ENCODE measurements at regions not wholly inside any gene's neighbourhood (a gene's known extent, or its start where the extent isn't known, plus 50 kb on each side); places are given as distances from the start of the nearest gene placed in this dataset.

DNA sequence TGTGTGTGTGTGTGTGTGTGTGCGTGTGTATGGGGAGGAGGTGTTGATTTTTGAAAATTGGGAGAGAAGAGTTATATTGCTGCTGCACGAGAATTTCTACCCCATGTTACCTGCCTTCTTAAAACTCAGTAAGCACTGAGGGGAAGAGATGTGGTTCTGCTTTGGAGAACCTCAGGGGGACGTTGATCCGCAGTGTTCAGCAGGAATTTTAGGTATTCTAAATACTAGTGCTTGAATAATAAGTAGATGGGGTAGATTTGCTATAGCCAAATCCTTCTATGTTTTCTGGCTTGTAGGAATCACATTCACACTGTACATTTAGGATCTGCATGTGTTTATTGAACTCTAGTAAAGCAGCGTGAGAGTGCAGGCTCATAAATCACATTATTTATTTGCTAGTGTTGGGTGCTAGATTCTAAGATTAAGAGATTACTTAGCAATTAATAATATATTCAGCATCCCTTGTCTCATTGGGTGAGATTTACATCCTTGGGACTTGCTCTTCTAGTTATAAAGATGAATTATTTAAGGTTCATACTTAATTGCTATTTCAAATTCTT, 268.1 kb downstream of the MFSD1 start:
- no peak for ATAC-seq
- no peak for TF ChIP-seq BACH2 (CRISPR knock-in tag; IDR thresholded peaks at IDR 0.05; ENCODE audit: borderline replicate concordance)
- no peak for TF ChIP-seq ARNTL (CRISPR knock-in tag; IDR thresholded peaks at IDR 0.05; ENCODE audit: borderline replicate concordance, low read depth)
- TF ChIP-seq ESRRG (CRISPR knock-in tag; IDR thresholded peaks at IDR 0.05), result no peak
- TF ChIP-seq, protein P1, sequence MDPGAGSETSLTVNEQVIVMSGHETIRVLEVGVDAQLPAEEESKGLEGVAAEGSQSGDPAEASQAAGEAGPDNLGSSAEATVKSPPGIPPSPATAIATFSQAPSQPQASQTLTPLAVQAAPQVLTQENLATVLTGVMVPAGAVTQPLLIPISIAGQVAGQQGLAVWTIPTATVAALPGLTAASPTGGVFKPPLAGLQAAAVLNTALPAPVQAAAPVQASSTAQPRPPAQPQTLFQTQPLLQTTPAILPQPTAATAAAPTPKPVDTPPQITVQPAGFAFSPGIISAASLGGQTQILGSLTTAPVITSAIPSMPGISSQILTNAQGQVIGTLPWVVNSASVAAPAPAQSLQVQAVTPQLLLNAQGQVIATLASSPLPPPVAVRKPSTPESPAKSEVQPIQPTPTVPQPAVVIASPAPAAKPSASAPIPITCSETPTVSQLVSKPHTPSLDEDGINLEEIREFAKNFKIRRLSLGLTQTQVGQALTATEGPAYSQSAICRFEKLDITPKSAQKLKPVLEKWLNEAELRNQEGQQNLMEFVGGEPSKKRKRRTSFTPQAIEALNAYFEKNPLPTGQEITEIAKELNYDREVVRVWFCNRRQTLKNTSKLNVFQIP (CRISPR knock-in tag; IDR thresholded peaks at IDR 0.05; ENCODE audit: borderline replicate concordance, low read depth), result no peak
- no peak for TF ChIP-seq TCF4 (CRISPR knock-in tag; IDR thresholded peaks at IDR 0.05; ENCODE audit: borderline replicate concordance)
- no peak for TF ChIP-seq GLIS3 (CRISPR knock-in tag; IDR thresholded peaks at IDR 0.05)
- no peak for TF ChIP-seq RARB (CRISPR knock-in tag; IDR thresholded peaks at IDR 0.05)
- TF ChIP-seq TOX (CRISPR knock-in tag; IDR thresholded peaks at IDR 0.05; ENCODE audit: borderline replicate concordance), result no peak
- TF ChIP-seq CSDC2 (CRISPR knock-in tag; IDR thresholded peaks at IDR 0.05), result no peak
- no peak for TF ChIP-seq SNAI2 (CRISPR knock-in tag; IDR thresholded peaks at IDR 0.05)
- TF ChIP-seq, protein P2, sequence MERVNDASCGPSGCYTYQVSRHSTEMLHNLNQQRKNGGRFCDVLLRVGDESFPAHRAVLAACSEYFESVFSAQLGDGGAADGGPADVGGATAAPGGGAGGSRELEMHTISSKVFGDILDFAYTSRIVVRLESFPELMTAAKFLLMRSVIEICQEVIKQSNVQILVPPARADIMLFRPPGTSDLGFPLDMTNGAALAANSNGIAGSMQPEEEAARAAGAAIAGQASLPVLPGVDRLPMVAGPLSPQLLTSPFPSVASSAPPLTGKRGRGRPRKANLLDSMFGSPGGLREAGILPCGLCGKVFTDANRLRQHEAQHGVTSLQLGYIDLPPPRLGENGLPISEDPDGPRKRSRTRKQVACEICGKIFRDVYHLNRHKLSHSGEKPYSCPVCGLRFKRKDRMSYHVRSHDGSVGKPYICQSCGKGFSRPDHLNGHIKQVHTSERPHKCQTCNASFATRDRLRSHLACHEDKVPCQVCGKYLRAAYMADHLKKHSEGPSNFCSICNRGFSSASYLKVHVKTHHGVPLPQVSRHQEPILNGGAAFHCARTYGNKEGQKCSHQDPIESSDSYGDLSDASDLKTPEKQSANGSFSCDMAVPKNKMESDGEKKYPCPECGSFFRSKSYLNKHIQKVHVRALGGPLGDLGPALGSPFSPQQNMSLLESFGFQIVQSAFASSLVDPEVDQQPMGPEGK (CRISPR knock-in tag; IDR thresholded peaks at IDR 0.05; ENCODE audit: borderline replicate concordance), result no peak
- no peak for TF ChIP-seq ZFP3 (CRISPR knock-in tag; IDR thresholded peaks at IDR 0.05)
- no peak for TF ChIP-seq PPARA (CRISPR knock-in tag; IDR thresholded peaks at IDR 0.05; ENCODE audit: borderline replicate concordance)
- TF ChIP-seq, protein P3, sequence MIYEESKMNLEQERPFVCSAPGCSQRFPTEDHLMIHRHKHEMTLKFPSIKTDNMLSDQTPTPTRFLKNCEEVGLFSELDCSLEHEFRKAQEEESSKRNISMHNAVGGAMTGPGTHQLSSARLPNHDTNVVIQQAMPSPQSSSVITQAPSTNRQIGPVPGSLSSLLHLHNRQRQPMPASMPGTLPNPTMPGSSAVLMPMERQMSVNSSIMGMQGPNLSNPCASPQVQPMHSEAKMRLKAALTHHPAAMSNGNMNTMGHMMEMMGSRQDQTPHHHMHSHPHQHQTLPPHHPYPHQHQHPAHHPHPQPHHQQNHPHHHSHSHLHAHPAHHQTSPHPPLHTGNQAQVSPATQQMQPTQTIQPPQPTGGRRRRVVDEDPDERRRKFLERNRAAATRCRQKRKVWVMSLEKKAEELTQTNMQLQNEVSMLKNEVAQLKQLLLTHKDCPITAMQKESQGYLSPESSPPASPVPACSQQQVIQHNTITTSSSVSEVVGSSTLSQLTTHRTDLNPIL (CRISPR knock-in tag; IDR thresholded peaks at IDR 0.05; ENCODE audit: low read depth), result no peak
- TF ChIP-seq, protein P4, sequence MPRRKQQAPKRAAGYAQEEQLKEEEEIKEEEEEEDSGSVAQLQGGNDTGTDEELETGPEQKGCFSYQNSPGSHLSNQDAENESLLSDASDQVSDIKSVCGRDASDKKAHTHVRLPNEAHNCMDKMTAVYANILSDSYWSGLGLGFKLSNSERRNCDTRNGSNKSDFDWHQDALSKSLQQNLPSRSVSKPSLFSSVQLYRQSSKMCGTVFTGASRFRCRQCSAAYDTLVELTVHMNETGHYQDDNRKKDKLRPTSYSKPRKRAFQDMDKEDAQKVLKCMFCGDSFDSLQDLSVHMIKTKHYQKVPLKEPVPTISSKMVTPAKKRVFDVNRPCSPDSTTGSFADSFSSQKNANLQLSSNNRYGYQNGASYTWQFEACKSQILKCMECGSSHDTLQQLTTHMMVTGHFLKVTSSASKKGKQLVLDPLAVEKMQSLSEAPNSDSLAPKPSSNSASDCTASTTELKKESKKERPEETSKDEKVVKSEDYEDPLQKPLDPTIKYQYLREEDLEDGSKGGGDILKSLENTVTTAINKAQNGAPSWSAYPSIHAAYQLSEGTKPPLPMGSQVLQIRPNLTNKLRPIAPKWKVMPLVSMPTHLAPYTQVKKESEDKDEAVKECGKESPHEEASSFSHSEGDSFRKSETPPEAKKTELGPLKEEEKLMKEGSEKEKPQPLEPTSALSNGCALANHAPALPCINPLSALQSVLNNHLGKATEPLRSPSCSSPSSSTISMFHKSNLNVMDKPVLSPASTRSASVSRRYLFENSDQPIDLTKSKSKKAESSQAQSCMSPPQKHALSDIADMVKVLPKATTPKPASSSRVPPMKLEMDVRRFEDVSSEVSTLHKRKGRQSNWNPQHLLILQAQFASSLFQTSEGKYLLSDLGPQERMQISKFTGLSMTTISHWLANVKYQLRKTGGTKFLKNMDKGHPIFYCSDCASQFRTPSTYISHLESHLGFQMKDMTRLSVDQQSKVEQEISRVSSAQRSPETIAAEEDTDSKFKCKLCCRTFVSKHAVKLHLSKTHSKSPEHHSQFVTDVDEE (CRISPR knock-in tag; IDR thresholded peaks at IDR 0.05), result no peak
- no peak for TF ChIP-seq OSR1 (CRISPR knock-in tag; IDR thresholded peaks at IDR 0.05)
- TF ChIP-seq ZNF70 (CRISPR knock-in tag; IDR thresholded peaks at IDR 0.05), result no peak
- TF ChIP-seq, protein P5, sequence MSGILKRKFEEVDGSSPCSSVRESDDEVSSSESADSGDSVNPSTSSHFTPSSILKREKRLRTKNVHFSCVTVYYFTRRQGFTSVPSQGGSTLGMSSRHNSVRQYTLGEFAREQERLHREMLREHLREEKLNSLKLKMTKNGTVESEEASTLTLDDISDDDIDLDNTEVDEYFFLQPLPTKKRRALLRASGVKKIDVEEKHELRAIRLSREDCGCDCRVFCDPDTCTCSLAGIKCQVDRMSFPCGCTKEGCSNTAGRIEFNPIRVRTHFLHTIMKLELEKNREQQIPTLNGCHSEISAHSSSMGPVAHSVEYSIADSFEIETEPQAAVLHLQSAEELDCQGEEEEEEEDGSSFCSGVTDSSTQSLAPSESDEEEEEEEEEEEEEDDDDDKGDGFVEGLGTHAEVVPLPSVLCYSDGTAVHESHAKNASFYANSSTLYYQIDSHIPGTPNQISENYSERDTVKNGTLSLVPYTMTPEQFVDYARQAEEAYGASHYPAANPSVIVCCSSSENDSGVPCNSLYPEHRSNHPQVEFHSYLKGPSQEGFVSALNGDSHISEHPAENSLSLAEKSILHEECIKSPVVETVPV (CRISPR knock-in tag; IDR thresholded peaks at IDR 0.05), result no peak
- no peak for TF ChIP-seq ZNF8 (CRISPR knock-in tag; IDR thresholded peaks at IDR 0.05)
- TF ChIP-seq ZNF565 (CRISPR knock-in tag; conservative IDR thresholded peaks at IDR 0.05; ENCODE audit: low read depth), result no peak

DNA sequence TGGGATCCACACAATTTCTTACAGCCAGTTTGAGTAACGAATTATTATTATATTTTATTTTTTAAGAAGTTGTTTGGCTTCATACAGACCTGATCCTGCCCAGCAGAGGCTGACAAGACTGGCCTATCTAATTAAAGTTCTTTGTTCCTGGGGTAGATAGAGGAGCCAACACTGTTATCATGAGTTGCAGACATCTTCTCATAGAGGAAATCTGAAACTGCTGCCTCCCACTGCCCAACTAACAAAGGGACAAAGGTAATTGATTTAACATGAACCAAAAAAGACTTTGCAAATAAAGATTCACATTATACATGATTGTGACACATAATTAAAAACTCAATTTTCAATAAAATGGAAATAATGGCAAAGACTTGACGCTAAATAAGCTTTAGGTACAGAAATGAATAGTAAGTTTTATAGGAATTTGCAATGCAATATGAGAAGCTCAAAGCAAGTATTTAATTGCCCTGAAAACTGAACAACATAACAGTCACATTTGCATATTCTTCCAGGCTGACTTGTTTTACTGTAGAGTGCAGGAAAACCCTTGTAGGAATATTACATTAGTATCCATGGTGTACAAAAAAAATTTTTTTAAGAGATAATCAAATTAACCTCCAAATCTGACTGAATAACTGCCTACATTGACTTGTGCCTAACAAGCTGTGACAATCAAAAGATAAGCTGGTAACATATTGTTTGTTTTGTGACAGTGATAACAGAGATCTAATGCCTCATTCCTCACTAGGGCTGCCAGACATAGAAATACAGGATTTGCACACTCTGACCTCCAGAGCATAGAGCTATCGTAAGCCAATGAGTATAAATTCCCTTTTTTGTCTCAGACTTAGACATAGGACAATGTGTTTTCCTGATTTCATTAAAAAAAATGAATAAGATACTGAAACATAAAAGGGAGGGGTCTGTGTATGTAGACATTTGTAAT, 273.2 kb downstream of the MFSD1 start:
- ATAC-seq, result no peak
- TF ChIP-seq ISL1 (CRISPR knock-in tag; IDR thresholded peaks at IDR 0.05) (0 out of 2 replicates have a peak, but pooled peaks have one; percentile 12), ZC3H10 (CRISPR knock-in tag; IDR thresholded peaks at IDR 0.05) (no peak)

Data from SK-N-SH treated with all-trans-retinoic acid at 6 μM for 48 hours (cell line).